ENCODE measurements at regions not wholly inside any gene's neighbourhood (a gene's known extent, or its start where the extent isn't known, plus 50 kb on each side); places are given as distances from the start of the nearest gene placed in this dataset.

- DNase-seq = no peak
- Mint-ChIP-seq H3K9me3 (no peaks in the 10 kb centered on the region), H3K4me3 (no peak overlapping the region), H3K27me3 (no peaks in the 10 kb centered on the region), H3K27ac (no peak overlapping the region), H3K4me1 (no peaks in the 10 kb centered on the region), H3K36me3 (ENCODE audit: low read depth) (no peaks in the 10 kb centered on the region)
- POLR2A ChIA-PET = no interaction called here
- no peak for ATAC-seq (ENCODE audit: low read depth)
- TF ChIP-seq CTCF (IDR thresholded peaks at IDR 0.05) = no peak
- CTCF ChIA-PET = no interaction called here
- intact Hi-C loops (cut with micrococcal nuclease) = no loop called here
These were observed 172.7 kb downstream of the FAT3 start for GRCh38 chr11:92397221-92397755.

GRCh38 chr11:92399705-92400104 is 175.1 kb downstream of the FAT3 start:
- H3K4me3 Mint-ChIP-seq = no peak overlapping the region
- ATAC-seq (ENCODE audit: low read depth) (no peak), DNase-seq (no peak)
- no peak overlapping the region for H3K27ac Mint-ChIP-seq
- H3K9me3 Mint-ChIP-seq = no peaks in the 10 kb centered on the region
- ChIA-PET POLR2A (no interaction called here), CTCF (no interaction called here)
- intact Hi-C loops (cut with micrococcal nuclease) = no loop called here
- no peaks in the 10 kb centered on the region for H3K4me1 Mint-ChIP-seq
- no peaks in the 10 kb centered on the region for H3K27me3 Mint-ChIP-seq
- H3K36me3 Mint-ChIP-seq (ENCODE audit: low read depth) = no peaks in the 10 kb centered on the region
- no peak for TF ChIP-seq CTCF (IDR thresholded peaks at IDR 0.05)

- intact Hi-C loops (cut with micrococcal nuclease) = no loop called here
- Mint-ChIP-seq H3K4me3 (no peak overlapping the region), H3K9me3 (no peaks in the 10 kb centered on the region), H3K4me1 (no peaks in the 10 kb centered on the region), H3K36me3 (ENCODE audit: low read depth) (no peaks in the 10 kb centered on the region), H3K27me3 (no peaks in the 10 kb centered on the region), H3K27ac (no peak overlapping the region)
- ChIA-PET CTCF (no interaction called here), POLR2A (no interaction called here)
- TF ChIP-seq CTCF (IDR thresholded peaks at IDR 0.05) = no peak
- no peak for DNase-seq
- ATAC-seq (ENCODE audit: low read depth) = no peak
These were observed 176.9 kb downstream of the FAT3 start for GRCh38 chr11:92401520-92401919.

GRCh38 chr11:92406472-92406871 is 181.9 kb downstream of the FAT3 start:
- no peaks in the 10 kb centered on the region for H3K36me3 Mint-ChIP-seq (ENCODE audit: low read depth)
- ChIA-PET CTCF (no interaction called here), POLR2A (no interaction called here)
- no peak overlapping the region for H3K27ac Mint-ChIP-seq
- no peak for ATAC-seq (ENCODE audit: low read depth)
- no peak overlapping the region for H3K4me3 Mint-ChIP-seq
- no peak for DNase-seq
- peaks cover 1% of the 10 kb centered on the region for H3K9me3 Mint-ChIP-seq
- H3K27me3 Mint-ChIP-seq = no peaks in the 10 kb centered on the region
- intact Hi-C loops (cut with micrococcal nuclease) = no loop called here
- TF ChIP-seq CTCF (IDR thresholded peaks at IDR 0.05) = no peak
- no peaks in the 10 kb centered on the region for H3K4me1 Mint-ChIP-seq

GRCh38 chr11:92409355-92409754 is 184.7 kb downstream of the FAT3 start:
- no peaks in the 10 kb centered on the region for H3K27me3 Mint-ChIP-seq
- peaks cover 7% of the 10 kb centered on the region for H3K4me1 Mint-ChIP-seq
- H3K27ac Mint-ChIP-seq = no peak overlapping the region
- intact Hi-C loops (cut with micrococcal nuclease) = no loop called here
- POLR2A ChIA-PET = no interaction called here
- H3K9me3 Mint-ChIP-seq = peaks cover 1% of the 10 kb centered on the region
- ATAC-seq (ENCODE audit: low read depth) = no peak
- no peaks in the 10 kb centered on the region for H3K36me3 Mint-ChIP-seq (ENCODE audit: low read depth)
- DNase-seq = no peak
- CTCF ChIA-PET = no interaction called here
- no peak overlapping the region for H3K4me3 Mint-ChIP-seq
- TF ChIP-seq CTCF (IDR thresholded peaks at IDR 0.05) = no peak

Data from activated B cell treated with CpG ODN at 0.5 μM for 24 hours (primary cell).